Fibroblast of skin of left quadriceps (primary cell): ENCODE measurements at regions not wholly inside any gene's neighbourhood (a gene's known extent, or its start where the extent isn't known, plus 50 kb on each side); places are given as distances from the start of the nearest gene placed in this dataset.
"Not testable (repeated sequence)": the region's sequence is repeated elsewhere in the genome, so short reads cannot be mapped to it uniquely, and the experiment has no call there.

ENCODE experiments used
- DNase-seq, 2 experiments: peaks; one replicate each; pipeline ENCODE4 v3.0.0-alpha.2; 2013; ENCODE audit warnings: low read depth in 2 of 2

DNA sequence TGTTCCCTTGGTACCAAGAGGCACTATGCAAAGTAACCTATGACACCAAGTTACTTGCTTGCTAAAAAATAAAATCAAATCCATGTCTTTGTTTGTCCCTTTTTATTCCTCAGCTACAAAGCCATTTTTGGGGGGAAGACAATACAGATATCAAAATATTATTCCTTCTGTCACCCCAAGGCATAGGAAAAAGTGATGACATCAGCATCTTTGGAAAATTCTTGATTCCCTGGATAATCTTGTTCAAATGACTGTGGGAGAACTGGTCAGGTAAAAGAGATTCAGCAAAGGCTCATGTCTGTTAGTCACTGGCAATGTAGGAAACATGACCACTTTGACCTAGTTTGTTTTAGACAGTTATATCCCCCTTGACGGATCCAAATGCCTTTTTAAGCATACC lies 373.1 kb downstream of the MAT2B start:
- DNase-seq, result no peak

- peak; percentile 88 to 89 for DNase-seq
Measured at GRCh38 chr5:163880302-163880701, 374.9 kb downstream of the MAT2B start.

DNA sequence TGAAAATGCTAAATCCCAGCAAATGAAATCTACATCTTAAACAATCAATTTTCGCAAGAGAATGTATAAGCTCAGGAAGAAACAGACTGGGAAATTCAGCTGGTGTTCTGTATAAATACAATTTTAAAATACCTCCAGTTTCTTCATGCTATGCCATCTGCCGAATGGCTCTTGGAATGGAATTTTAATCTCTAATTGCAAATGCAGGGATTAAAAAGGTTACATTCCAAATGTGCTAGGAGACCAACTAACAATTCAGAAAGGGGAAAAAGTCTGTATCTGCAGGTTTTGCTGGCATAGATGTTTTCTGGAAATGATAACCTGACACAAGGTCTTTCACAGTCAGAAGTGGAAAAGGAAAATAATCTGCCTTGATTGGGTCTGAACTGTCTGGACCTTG lies 379.7 kb downstream of the MAT2B start:
- DNase-seq, result no peak

DNA sequence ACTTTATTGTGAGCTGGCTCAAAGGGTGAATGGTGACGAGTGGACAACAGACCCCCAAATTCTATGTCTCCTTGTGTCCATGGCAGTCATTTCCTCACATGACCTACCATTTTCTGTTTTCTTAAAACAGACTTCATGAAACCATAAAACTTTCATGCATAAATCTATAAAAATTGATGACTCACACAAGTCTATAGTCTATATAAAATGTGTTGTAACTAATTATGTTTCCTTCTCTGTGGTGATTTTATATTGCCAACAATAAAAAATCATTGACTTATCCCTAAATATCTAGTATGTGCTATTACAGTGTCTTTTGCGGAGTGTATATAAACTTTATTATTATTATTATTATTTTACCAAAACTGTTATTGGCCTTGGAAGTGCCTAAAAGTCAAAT lies 382.4 kb downstream of the MAT2B start:
- no peak for DNase-seq

DNA sequence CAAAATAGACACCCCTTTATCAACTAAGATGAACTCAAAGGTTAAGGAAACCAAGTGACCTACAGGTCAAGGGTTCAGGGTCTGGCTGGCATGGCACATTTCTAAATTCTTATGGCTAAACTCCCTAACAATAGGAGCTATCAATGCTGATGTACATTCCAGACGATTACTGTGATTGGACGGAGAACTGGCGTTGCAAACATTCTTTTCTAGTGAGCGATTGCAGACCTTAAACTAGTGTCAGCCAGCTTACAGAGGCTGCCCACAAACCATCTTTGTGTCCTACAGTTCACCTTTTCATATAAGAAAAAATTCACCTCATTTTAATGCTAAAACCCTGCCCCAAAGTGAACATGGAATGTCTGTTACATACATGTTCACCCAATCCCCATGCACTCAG lies 382.9 kb downstream of the MAT2B start:
- no peak for DNase-seq

- peak; percentile 96 for DNase-seq
Measured at GRCh38 chr5:163889369-163889768, 383.9 kb downstream of the MAT2B start.

GRCh38 chr5:163890261-163890660 lies 384.8 kb downstream of the MAT2B start:
- peak; percentile 38 to 40 for DNase-seq

DNA sequence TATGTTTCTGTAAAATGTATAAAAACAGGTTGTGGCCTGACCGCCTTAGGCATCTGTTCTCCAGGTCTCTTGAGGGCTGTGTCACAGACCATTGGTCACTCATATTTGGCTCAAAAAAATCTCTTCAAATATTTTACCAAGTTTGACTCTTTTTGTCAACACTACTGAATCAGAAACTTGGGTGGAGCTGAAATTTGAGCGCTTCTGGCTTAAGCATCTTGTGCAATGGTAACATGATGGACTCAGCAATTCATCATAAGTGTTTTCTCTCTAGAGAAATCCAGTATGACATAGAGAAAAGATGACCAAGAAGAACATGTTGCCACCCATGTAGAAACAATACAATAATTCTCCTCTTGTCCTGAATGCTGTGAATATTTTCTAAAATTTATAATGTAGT lies 387.9 kb downstream of the MAT2B start:
- no peak for DNase-seq

GRCh38 chr5:163894645-163895044 lies 389.2 kb downstream of the MAT2B start:
- peak; percentile 66 to 76 for DNase-seq

DNA sequence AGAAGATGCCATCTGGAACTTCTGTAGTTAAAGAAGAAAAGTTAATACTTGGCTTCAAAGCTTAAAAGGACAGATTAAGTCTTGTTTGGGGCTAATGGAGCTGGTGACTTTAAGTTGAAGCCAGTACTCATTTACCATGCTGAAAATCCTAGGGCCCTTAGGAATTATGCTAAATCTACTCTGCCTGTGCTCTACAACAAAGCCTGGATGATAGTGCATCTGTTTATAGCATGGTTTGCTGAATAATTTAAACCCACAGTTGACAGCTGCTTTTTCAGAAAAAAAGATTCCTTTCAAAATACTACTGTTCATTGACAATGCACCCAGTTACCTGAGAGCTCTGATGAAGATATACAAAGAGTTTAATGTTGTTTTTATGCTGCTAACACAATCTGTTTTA lies 393.5 kb downstream of the MAT2B start:
- no peak for DNase-seq

DNA sequence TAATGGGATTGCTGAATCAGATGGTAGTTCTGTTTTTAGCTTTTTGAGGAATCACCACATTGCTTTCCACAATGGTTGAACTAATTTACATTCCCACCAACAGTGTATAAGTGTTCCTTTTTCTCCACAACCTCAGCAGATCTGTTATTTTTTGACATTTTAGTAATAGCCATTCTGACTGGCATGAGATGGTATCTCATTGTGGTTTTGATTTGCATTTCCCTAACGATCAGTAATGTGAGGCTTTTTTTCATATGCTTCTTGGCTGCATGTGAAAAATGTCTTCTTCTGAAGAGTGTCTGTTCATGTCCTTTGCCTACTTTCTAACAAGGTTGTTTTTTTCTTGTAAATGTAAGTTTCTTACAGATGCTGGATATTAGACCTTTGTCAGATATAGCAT lies 402.4 kb downstream of the MAT2B start:
- not testable (repeated sequence) for DNase-seq

- DNase-seq, result no peak
Measured at GRCh38 chr5:163908253-163908652, 402.8 kb downstream of the MAT2B start.

- no peak for DNase-seq
Measured at GRCh38 chr5:163910226-163910625, 404.8 kb downstream of the MAT2B start.

DNA sequence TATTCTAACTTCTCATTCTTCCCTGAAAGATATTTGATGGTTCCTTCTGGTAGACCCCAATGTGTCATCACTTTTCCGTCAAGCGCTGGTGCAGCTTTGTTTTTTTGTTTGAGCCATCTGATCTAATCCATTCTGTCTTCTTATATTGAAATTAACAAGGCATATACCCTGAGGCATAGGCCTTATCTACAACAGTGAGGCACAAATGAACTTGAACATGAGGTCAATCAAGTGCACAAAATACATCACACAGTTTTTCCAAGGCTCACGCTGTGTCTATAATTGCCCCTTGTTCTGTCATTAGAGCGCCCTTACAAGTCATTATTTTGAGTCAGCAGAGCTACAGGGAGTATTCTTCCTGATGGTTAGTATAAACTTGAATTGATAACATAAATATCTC lies 406.6 kb downstream of the MAT2B start:
- DNase-seq, result no peak

DNA sequence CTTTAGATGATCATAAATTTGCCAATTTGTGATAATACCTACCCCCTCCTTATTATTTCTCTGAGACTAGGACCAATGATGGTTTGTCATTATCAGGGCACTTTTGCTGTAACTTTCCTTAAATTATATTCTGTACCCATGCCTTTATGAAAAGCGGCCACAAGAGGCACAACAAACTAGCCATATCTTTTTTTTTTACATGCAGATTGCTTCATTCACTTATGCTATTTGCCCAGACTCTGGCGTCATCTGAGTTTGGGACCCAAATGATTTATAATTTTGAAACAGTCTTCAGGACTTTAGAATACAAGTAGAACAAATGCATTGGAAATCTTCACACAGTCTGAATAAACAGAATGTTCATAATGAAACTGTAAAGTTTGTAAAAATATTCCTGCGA lies 408.1 kb downstream of the MAT2B start:
- DNase-seq, result no peak

DNA sequence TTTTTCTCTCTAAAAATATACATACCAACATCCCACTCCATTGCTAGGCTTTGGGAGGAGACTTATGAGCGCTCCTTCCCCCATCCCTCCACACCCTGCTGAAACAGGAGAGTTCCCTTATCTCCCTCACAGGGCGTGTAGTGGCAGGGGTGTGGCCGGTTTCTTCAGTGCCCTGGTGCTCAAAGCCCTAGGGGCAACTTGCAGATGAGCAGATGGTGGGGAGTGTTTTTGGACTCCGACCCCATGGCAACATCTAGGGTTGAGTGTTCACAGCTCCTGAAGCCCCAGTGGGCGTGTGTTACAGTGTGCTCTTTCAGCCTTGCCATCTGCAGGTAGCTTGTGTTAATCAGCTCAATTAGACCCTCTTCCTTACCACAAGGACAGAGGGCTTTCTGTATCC lies 409.5 kb downstream of the MAT2B start:
- no peak for DNase-seq

DNA sequence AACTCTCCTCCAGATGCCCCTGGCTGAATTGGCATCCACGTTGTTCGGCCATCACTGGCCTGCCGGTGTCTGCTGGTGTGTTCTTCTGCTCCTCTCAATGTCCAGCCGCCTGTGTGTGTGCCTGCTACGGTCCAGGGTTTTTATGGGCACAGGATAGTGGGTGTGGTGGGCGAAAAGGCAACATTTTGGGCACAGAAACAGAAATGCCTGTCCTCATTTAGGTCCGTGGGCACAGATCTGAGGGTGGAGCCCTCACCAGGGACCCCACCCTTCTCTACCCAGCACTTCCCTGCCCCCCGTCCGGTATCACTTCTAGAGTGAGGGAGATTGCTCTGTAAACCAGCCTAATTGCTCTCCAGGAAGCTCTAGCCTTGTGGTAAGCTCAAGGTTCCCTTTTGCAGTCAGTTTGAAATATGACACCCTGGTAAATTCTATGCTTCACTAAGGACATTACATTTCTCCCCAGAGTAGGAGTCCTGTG lies 410.1 kb downstream of the MAT2B start:
- DNase-seq, result peak in 1 of 2 experiments; percentile 20

- no peak for DNase-seq
Measured at GRCh38 chr5:163916376-163916775, 411.0 kb downstream of the MAT2B start.

GRCh38 chr5:163916861-163917260 lies 411.4 kb downstream of the MAT2B start:
- no peak for DNase-seq

DNA sequence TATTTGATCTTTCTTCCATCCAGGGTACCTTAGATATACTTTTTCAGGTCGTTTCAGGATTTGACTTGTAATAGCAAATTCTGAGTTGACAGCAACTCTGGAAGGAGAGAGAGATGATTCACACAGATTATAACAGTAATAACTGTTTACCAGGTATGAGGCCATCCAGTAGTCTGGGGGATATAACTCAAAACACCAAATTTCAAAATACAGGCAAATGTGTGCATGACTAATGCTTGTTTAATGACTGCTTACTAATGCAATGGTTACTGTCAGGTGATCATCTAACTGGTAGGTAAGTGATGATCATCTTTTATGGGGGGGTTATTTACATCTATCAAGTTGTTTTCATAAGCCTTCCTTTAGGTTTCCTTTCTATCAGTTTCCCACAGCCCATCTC lies 412.3 kb downstream of the MAT2B start:
- DNase-seq, result no peak

- DNase-seq, result not testable (repeated sequence)
Measured at GRCh38 chr5:163934990-163935389, 429.6 kb downstream of the MAT2B start.

DNA sequence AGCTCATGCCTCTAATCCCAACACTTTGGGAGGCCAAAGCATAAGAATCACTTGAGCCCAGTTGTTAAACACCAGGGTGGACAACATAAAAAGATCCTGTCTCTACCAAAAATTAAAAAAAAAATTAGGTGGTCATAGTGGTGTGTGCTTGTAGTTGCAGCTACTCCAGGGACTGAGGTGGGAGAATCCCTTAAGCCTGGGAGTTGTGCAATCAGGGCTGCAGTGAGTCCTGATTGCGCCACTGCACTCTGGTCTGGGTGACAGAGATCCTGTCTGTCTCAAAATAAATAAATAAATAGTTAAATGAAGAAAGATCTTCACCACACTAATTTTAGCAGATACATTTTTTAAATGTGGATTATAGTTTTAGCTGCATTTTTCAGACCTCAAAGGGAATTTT lies 433.2 kb downstream of the MAT2B start:
- peak in 1 of 2 experiments; percentile 16 for DNase-seq

DNA sequence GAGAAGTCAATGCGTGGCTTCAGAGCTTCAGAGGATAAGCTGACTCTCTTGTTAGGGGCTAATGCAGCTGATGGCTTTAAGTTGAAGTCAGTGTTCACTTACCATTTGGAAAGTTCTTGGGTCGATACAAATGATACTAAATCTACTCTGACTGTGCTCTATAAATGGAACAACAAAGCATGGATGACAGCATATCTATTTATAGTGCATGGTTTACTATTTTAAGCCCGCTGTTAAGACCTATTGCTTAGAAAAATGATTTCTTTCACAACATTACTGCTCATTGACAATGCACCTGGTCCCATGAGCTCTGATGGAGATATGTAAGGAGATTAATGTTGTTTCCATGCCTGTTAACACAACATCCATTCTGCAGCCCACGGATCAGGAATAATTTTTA lies 435.7 kb downstream of the MAT2B start:
- DNase-seq, result no peak

DNA sequence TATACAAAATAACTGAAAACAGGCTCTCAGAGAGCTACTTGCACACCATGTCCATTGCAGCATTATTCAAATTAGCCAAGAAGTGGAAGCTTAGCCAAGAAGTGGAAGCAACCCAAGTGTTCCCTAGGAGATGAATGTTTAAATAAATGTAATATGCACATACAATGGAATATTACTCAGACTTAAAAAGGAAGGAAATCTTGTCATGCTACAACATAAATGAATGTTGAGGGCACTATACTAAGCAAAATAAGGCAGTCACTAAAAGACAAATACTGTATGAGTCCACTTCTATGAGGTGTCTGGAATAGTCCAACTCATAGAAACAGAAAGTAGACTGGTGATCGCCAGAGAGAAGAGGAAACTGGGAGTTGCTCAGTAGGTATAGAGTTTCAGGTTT lies 438.1 kb downstream of the MAT2B start:
- DNase-seq, result peak; percentile 18 to 25

DNA sequence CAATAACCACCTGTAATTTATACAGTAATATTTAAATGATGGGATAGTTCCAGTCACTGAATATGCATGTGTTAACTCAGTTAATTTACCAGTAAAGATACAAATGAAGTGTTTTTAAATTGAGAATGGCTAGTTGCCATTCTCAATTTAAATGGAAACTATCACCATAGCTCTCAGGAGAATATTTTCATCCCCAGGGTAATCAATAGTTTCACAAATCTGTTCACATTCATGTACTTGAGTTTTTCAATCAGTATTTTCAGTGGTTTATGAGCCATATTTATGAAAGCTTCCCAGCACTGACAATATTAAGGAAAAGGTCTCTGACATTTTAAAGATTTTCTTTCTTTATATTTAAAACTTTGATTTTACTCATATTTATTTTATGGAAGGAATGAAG lies 439.3 kb downstream of the MAT2B start:
- no peak for DNase-seq
